K562 (cell line): ENCODE measurements at regions not wholly inside any gene's neighbourhood (a gene's known extent, or its start where the extent isn't known, plus 50 kb on each side); places are given as distances from the start of the nearest gene placed in this dataset.

Source experiments
- ATF7 ChIP-seq: fragments of 450-650 bp; IDR thresholded peaks from 2 replicates; pipeline ENCODE4 v1.7.1; 2014; ENCODE audit warnings: mild to moderate bottlenecking, moderate library complexity
- BRCA1 ChIP-seq, 2 experiments: fragments of 450-650 bp in 1 of 2; sonication (generic) in 1 of 2; formaldehyde crosslinking in 1 of 2; IDR thresholded peaks; 2 replicates each; pipeline versions ENCODE4 v1.5.0 to v1.6.1; 2017 to 2020; ENCODE audit warnings: mild to moderate bottlenecking in 1 of 2, missing genetic modification reagents in 1 of 2
- EZH2 ChIP-seq: IDR thresholded peaks from 2 replicates; pipeline ENCODE4 v1.6.1; 2012; ENCODE audit warnings: low read depth, mild to moderate bottlenecking, inconsistent platforms, low read length, borderline replicate concordance
- NFIC ChIP-seq: fragments of 450-650 bp; IDR thresholded peaks from 2 replicates; pipeline ENCODE4 v1.6.1; 2017; ENCODE audit warnings: mild to moderate bottlenecking, inconsistent platforms
- PHB2 ChIP-seq: fragments of 450-650 bp; IDR thresholded peaks from 2 replicates; pipeline ENCODE4 v1.6.1; 2017; ENCODE audit warnings: low read depth
- ZSCAN29 ChIP-seq: fragments of 450-650 bp; IDR thresholded peaks from 2 replicates; pipeline ENCODE4 v1.6.1; 2017

GRCh38 chr11:42390116-42390515 lies 921.7 kb upstream of the API5 start:
- TF ChIP-seq PHB2 (no peak), ZSCAN29 (no peak), BRCA1 (IDR thresholded peaks at IDR 0.05) (no peak), BRCA1 (CRISPR knock-in tag; IDR thresholded peaks at IDR 0.05) (no peak), ATF7 (no peak), NFIC (no peak), EZH2 (no peak)
